ENCODE measurements at regions not wholly inside any gene's neighbourhood (a gene's known extent, or its start where the extent isn't known, plus 50 kb on each side); places are given as distances from the start of the nearest gene placed in this dataset.

- no peaks in the 10 kb centered on the region for H3K36me3 ChIP-seq (ENCODE audit: control insufficient read depth in 2 of 3, insufficient read depth in 3 of 3, low read length in 3 of 3)
- no peaks in the 10 kb centered on the region for H3K27me3 ChIP-seq (ENCODE audit: control insufficient read depth in 2 of 2, insufficient read depth in 2 of 2, low read length in 2 of 2)
- H3K4me3 ChIP-seq (ENCODE audit: low read length): no peak overlapping the region
- peaks cover 0 to 7% (median 0%) of the 10 kb centered on the region in 11 donors for H3K9me3 Mint-ChIP-seq
- intact Hi-C loops (cut with micrococcal nuclease): no loop called here
- H3K36me3 Mint-ChIP-seq: no peaks in the 10 kb centered on the region
- no peaks in the 10 kb centered on the region for H3K27me3 Mint-ChIP-seq
- H3K27ac Mint-ChIP-seq: no peak overlapping the region
- DNase-seq (no peak), ATAC-seq (no peak)
- ChIA-PET POLR2A (no interaction called here), CTCF (no interaction called here)
- no peaks in the 10 kb centered on the region for H3K4me1 ChIP-seq (ENCODE audit: control insufficient read depth in 2 of 2, insufficient read depth in 2 of 2, low read length in 2 of 2)
- no peaks in the 10 kb centered on the region for H3K9me3 ChIP-seq (ENCODE audit: control insufficient read depth in 2 of 3, low read length in 3 of 3)
- H3K4me1 Mint-ChIP-seq: no peaks in the 10 kb centered on the region
- H3K27ac ChIP-seq (ENCODE audit: low read depth, low read length): no peak overlapping the region
- H3K4me3 Mint-ChIP-seq: no peak overlapping the region
Measured at GRCh38 chr6:153625089-153625488, 414.0 kb upstream of the OPRM1 start.

DNA sequence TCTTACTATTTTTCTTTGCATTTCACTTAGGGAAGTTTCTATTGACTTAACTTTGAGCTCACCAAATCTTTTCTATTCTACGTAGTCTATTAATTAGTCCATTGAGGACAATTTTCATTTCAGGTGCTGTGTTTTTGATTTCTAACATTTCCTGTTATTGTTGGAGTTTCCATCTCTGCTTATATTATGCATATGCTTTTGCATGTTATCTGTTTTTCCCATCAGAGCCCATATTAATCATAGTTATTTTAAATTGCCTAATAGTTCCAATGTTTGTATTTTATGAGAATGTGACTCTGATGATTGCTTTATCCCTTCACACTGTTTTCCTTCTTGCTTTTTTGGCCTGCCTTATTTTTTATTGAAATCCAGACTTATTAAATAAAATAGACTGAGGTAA is 414.5 kb upstream of the OPRM1 start:
- H3K27ac Mint-ChIP-seq: no peak overlapping the region

GRCh38 chr6:153623496-153623895 is 415.5 kb upstream of the OPRM1 start:
- no peak overlapping the region for H3K4me3 ChIP-seq (ENCODE audit: low read length)
- ATAC-seq: no peak
- Mint-ChIP-seq H3K4me1 (no peaks in the 10 kb centered on the region), H3K27me3 (no peaks in the 10 kb centered on the region), H3K36me3 (no peaks in the 10 kb centered on the region), H3K27ac (no peak overlapping the region), H3K9me3 (peaks cover 0 to 7% (median 0%) of the 10 kb centered on the region in 11 donors), H3K4me3 (no peak overlapping the region)
- CTCF ChIA-PET: no interaction called here
- H3K4me1 ChIP-seq (ENCODE audit: control insufficient read depth in 2 of 2, insufficient read depth in 2 of 2, low read length in 2 of 2): no peaks in the 10 kb centered on the region
- POLR2A ChIA-PET: no interaction called here
- DNase-seq: no peak
- H3K27ac ChIP-seq (ENCODE audit: low read depth, low read length): no peak overlapping the region
- H3K36me3 ChIP-seq (ENCODE audit: control insufficient read depth in 2 of 3, insufficient read depth in 3 of 3, low read length in 3 of 3): no peaks in the 10 kb centered on the region
- no peaks in the 10 kb centered on the region for H3K27me3 ChIP-seq (ENCODE audit: control insufficient read depth in 2 of 2, insufficient read depth in 2 of 2, low read length in 2 of 2)
- intact Hi-C loops (cut with micrococcal nuclease): no loop called here
- H3K9me3 ChIP-seq (ENCODE audit: control insufficient read depth in 2 of 3, low read length in 3 of 3): no peaks in the 10 kb centered on the region

More for the DNA sequence above, 414.5 kb upstream of the OPRM1 start:
- ChIA-PET CTCF (no interaction called here), POLR2A (no interaction called here)
- Histone ChIP-seq H3K4me3 (ENCODE audit: low read length) (no peak overlapping the region), H3K27ac (ENCODE audit: low read depth, low read length) (no peak overlapping the region), H3K4me1 (ENCODE audit: control insufficient read depth in 2 of 2, insufficient read depth in 2 of 2, low read length in 2 of 2) (no peaks in the 10 kb centered on the region), H3K36me3 (ENCODE audit: control insufficient read depth in 2 of 3, insufficient read depth in 3 of 3, low read length in 3 of 3) (no peaks in the 10 kb centered on the region), H3K27me3 (ENCODE audit: control insufficient read depth in 2 of 2, insufficient read depth in 2 of 2, low read length in 2 of 2) (no peaks in the 10 kb centered on the region), H3K9me3 (ENCODE audit: control insufficient read depth in 2 of 3, low read length in 3 of 3) (no peaks in the 10 kb centered on the region)
- DNase-seq (no peak), ATAC-seq (no peak)
- H3K4me1 Mint-ChIP-seq: no peaks in the 10 kb centered on the region
- no peaks in the 10 kb centered on the region for H3K36me3 Mint-ChIP-seq
- no peak overlapping the region for H3K4me3 Mint-ChIP-seq
- H3K9me3 Mint-ChIP-seq: peaks cover 0 to 7% (median 0%) of the 10 kb centered on the region in 11 donors
- H3K27me3 Mint-ChIP-seq: no peaks in the 10 kb centered on the region
- intact Hi-C loops (cut with micrococcal nuclease): no loop called here

- no peak overlapping the region for H3K27ac ChIP-seq (ENCODE audit: low read depth, low read length)
- H3K9me3 Mint-ChIP-seq: peaks cover 0 to 7% (median 0%) of the 10 kb centered on the region in 11 donors
- H3K36me3 Mint-ChIP-seq: no peaks in the 10 kb centered on the region
- ChIA-PET CTCF (no interaction called here), POLR2A (no interaction called here)
- intact Hi-C loops (cut with micrococcal nuclease): no loop called here
- no peaks in the 10 kb centered on the region for H3K36me3 ChIP-seq (ENCODE audit: control insufficient read depth in 2 of 3, insufficient read depth in 3 of 3, low read length in 3 of 3)
- H3K4me3 ChIP-seq (ENCODE audit: low read length): no peak overlapping the region
- no peaks in the 10 kb centered on the region for H3K4me1 ChIP-seq (ENCODE audit: control insufficient read depth in 2 of 2, insufficient read depth in 2 of 2, low read length in 2 of 2)
- H3K9me3 ChIP-seq (ENCODE audit: control insufficient read depth in 2 of 3, low read length in 3 of 3): no peaks in the 10 kb centered on the region
- no peak overlapping the region for H3K27ac Mint-ChIP-seq
- no peaks in the 10 kb centered on the region for H3K27me3 Mint-ChIP-seq
- no peaks in the 10 kb centered on the region for H3K27me3 ChIP-seq (ENCODE audit: control insufficient read depth in 2 of 2, insufficient read depth in 2 of 2, low read length in 2 of 2)
- DNase-seq (no peak), ATAC-seq (no peak)
- H3K4me1 Mint-ChIP-seq: no peaks in the 10 kb centered on the region
- no peak overlapping the region for H3K4me3 Mint-ChIP-seq
Measured at GRCh38 chr6:153621491-153621890, 417.5 kb upstream of the OPRM1 start.

DNA sequence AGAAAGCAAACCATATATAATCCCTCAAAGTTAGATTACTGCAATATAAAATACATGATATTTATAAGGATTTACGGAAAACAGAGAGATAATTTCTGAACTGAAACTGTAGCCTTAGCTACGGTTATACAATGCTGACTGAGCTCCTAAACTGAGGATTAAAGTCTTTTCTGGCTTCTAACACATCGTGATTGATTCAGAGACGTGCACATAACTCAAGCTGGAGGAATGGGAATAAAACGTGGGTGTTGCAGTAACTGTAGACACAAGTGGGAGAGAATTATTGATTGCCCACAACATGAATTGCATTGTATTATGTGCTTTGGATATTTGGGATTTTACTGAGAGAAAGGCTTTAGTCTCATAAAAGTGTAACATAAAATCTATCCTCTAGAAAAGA is 418.0 kb upstream of the OPRM1 start:
- no peaks in the 10 kb centered on the region for H3K27me3 Mint-ChIP-seq
- H3K27ac Mint-ChIP-seq: no peak overlapping the region
- ChIA-PET POLR2A (no interaction called here), CTCF (no interaction called here)
- Histone ChIP-seq H3K36me3 (ENCODE audit: control insufficient read depth in 2 of 3, insufficient read depth in 3 of 3, low read length in 3 of 3) (no peaks in the 10 kb centered on the region), H3K27ac (ENCODE audit: low read depth, low read length) (no peak overlapping the region), H3K9me3 (ENCODE audit: control insufficient read depth in 2 of 3, low read length in 3 of 3) (no peaks in the 10 kb centered on the region), H3K4me1 (ENCODE audit: control insufficient read depth in 2 of 2, insufficient read depth in 2 of 2, low read length in 2 of 2) (no peaks in the 10 kb centered on the region), H3K27me3 (ENCODE audit: control insufficient read depth in 2 of 2, insufficient read depth in 2 of 2, low read length in 2 of 2) (no peaks in the 10 kb centered on the region), H3K4me3 (ENCODE audit: low read length) (no peak overlapping the region)
- ATAC-seq (no peak), DNase-seq (no peak)
- no peaks in the 10 kb centered on the region for H3K36me3 Mint-ChIP-seq
- intact Hi-C loops (cut with micrococcal nuclease): no loop called here
- no peaks in the 10 kb centered on the region for H3K4me1 Mint-ChIP-seq
- no peak overlapping the region for H3K4me3 Mint-ChIP-seq
- peaks cover 0 to 7% (median 0%) of the 10 kb centered on the region in 11 donors for H3K9me3 Mint-ChIP-seq

- H3K9me3 Mint-ChIP-seq: no peaks in the 10 kb centered on the region
- CTCF ChIA-PET: no interaction called here
- Histone ChIP-seq H3K27me3 (ENCODE audit: control insufficient read depth in 2 of 2, insufficient read depth in 2 of 2, low read length in 2 of 2) (no peaks in the 10 kb centered on the region), H3K27ac (ENCODE audit: low read depth, low read length) (no peak overlapping the region), H3K4me3 (ENCODE audit: low read length) (no peak overlapping the region), H3K36me3 (ENCODE audit: control insufficient read depth in 2 of 3, insufficient read depth in 3 of 3, low read length in 3 of 3) (no peaks in the 10 kb centered on the region), H3K4me1 (ENCODE audit: control insufficient read depth in 2 of 2, insufficient read depth in 2 of 2, low read length in 2 of 2) (no peaks in the 10 kb centered on the region), H3K9me3 (ENCODE audit: control insufficient read depth in 2 of 3, low read length in 3 of 3) (no peaks in the 10 kb centered on the region)
- POLR2A ChIA-PET: no interaction called here
- no peak for DNase-seq
- no peaks in the 10 kb centered on the region for H3K4me1 Mint-ChIP-seq
- H3K27ac Mint-ChIP-seq: no peak overlapping the region
- no peaks in the 10 kb centered on the region for H3K27me3 Mint-ChIP-seq
- ATAC-seq: no peak
- no peaks in the 10 kb centered on the region for H3K36me3 Mint-ChIP-seq
- intact Hi-C loops (cut with micrococcal nuclease): no loop called here
- no peak overlapping the region for H3K4me3 Mint-ChIP-seq
Measured at GRCh38 chr6:153618371-153619322, 420.4 kb upstream of the OPRM1 start.

DNA sequence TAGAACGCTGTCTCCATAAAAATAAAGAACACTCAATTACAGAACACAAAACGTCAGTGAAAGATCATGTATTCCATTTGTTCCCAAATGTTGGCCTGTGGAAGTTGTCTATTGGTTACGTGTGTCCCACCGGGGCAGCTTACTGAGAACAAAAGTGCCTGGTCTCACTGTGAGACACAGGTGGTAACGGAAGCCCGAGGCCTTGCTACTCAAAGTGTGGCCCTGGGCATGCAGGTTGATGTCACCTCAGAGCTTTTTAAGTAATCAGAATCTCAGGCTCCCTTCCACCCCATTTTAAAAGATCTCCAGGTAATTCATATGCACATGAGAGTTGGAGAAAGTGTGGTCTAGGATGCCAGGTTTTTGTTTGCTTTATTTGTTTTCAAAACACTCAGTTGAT is 422.5 kb upstream of the OPRM1 start:
- no peak overlapping the region for H3K27ac Mint-ChIP-seq

More for the DNA sequence above, 422.5 kb upstream of the OPRM1 start:
- H3K9me3 Mint-ChIP-seq: no peaks in the 10 kb centered on the region
- Histone ChIP-seq H3K4me3 (ENCODE audit: low read length) (no peak overlapping the region), H3K9me3 (ENCODE audit: control insufficient read depth in 2 of 3, low read length in 3 of 3) (no peaks in the 10 kb centered on the region), H3K27ac (ENCODE audit: low read depth, low read length) (no peak overlapping the region), H3K36me3 (ENCODE audit: control insufficient read depth in 2 of 3, insufficient read depth in 3 of 3, low read length in 3 of 3) (no peaks in the 10 kb centered on the region), H3K4me1 (ENCODE audit: control insufficient read depth in 2 of 2, insufficient read depth in 2 of 2, low read length in 2 of 2) (no peaks in the 10 kb centered on the region), H3K27me3 (ENCODE audit: control insufficient read depth in 2 of 2, insufficient read depth in 2 of 2, low read length in 2 of 2) (no peaks in the 10 kb centered on the region)
- intact Hi-C loops (cut with micrococcal nuclease): no loop called here
- no peak overlapping the region for H3K4me3 Mint-ChIP-seq
- H3K27me3 Mint-ChIP-seq: no peaks in the 10 kb centered on the region
- ChIA-PET POLR2A (no interaction called here), CTCF (no interaction called here)
- ATAC-seq (no peak), DNase-seq (no peak)
- H3K36me3 Mint-ChIP-seq: no peaks in the 10 kb centered on the region
- H3K4me1 Mint-ChIP-seq: no peaks in the 10 kb centered on the region

All from naive thymus-derived CD4-positive, alpha-beta T cell (primary cell).